SK-N-SH (cell line): ENCODE measurements at regions not wholly inside any gene's neighbourhood (a gene's known extent, or its start where the extent isn't known, plus 50 kb on each side); places are given as distances from the start of the nearest gene placed in this dataset.

Experiments
- CTCF ChIA-PET: fragments of 300-600, 350-600 bp; formaldehyde crosslinking; extraction: SDS; loops from one replicate; lab custom pipeline; 2021; lab: Yijun Ruan, JAX
- POLR2A ChIA-PET: fragments of 350-600 bp; sonication (Branson Sonifier 250); formaldehyde crosslinking; extraction: SDS; loops from one replicate; lab custom pipeline; 2020; ENCODE audit warnings: antibody characterized with exemption, inconsistent platforms; lab: Yijun Ruan, JAX
- DNase-seq: peaks from one replicate; pipeline ENCODE4 v3.0.0; 2012
- H2AFZ ChIP-seq: fragments of 200-600 bp; sonication (generic); 2 replicates; pipeline ENCODE4 v1.8.1; 2016; ENCODE audit warnings: antibody characterized with exemption, mild to moderate bottlenecking, low read depth
- H3F3A ChIP-seq: fragments of 200-600 bp; sonication (generic); replicated peaks from 2 replicates; pipeline ENCODE3; 2016; ENCODE audit warnings: antibody characterized with exemption, mild to moderate bottlenecking; ENCODE audit not compliant: insufficient read depth
- H3K27ac ChIP-seq, 2 experiments: fragments of 200-500 bp in 1 of 2; fragments of 200-600 bp in 1 of 2; sonication (Bioruptor generic) in 1 of 2; sonication (generic), shearing (Covaris generic) in 1 of 2; 2 replicates each; pipeline versions ENCODE4 v1.5.1 to v1.6.1; 2014 to 2016; ENCODE audit warnings: low read depth in 2 of 2, inconsistent platforms in 1 of 2, low read length in 1 of 2, mild to moderate bottlenecking in 1 of 2, mixed read lengths in 1 of 2
- H3K27me3 ChIP-seq: fragments of 200-600 bp; sonication (generic), shearing (Covaris generic); 2 replicates; pipeline ENCODE4 v1.6.1; 2016; ENCODE audit warnings: mixed run types; ENCODE audit not compliant: insufficient read depth
- H3K36me3 ChIP-seq, 2 experiments: fragments of 200-500 bp in 1 of 2; fragments of 200-600 bp in 1 of 2; sonication (Bioruptor generic) in 1 of 2; sonication (generic) in 1 of 2; replicated peaks in 1 of 2; 2 replicates each; pipeline versions ENCODE3 to v1.5.1; 2014 to 2016; ENCODE audit warnings: low read length in 1 of 2, mild to moderate bottlenecking in 1 of 2; ENCODE audit not compliant: insufficient read depth in 2 of 2, control insufficient read depth in 1 of 2
- H3K4me1 ChIP-seq, 2 experiments: fragments of 200-500 bp in 1 of 2; fragments of 200-600 bp in 1 of 2; sonication (Bioruptor generic) in 1 of 2; sonication (generic), shearing (Covaris generic) in 1 of 2; 2 replicates each; pipeline versions ENCODE4 v1.5.1 to v1.6.1; 2014 to 2016; ENCODE audit warnings: low read depth in 1 of 2, low read length in 1 of 2, mixed run types in 1 of 2; ENCODE audit not compliant: insufficient read depth in 2 of 2, control insufficient read depth in 1 of 2
- H3K4me2 ChIP-seq: fragments of 200-600 bp; sonication (generic), shearing (Covaris generic); 2 replicates; pipeline ENCODE4 v1.6.1; 2017; ENCODE audit warnings: mixed run types
- H3K4me3 ChIP-seq, 2 experiments: fragments of 200-500 bp in 1 of 2; fragments of 200-600 bp in 1 of 2; sonication (Bioruptor generic) in 1 of 2; sonication (generic), shearing (Covaris generic) in 1 of 2; 2 replicates each; pipeline versions ENCODE4 v1.5.1 to v1.8.1; 2014 to 2016; ENCODE audit warnings: low read depth in 2 of 2, inconsistent platforms in 1 of 2, low read length in 1 of 2, mild to moderate bottlenecking in 1 of 2, mixed read lengths in 1 of 2, moderate library complexity in 1 of 2
- H3K79me2 ChIP-seq: fragments of 200-600 bp; sonication (generic); 2 replicates; pipeline ENCODE4 v1.8.1; 2017; ENCODE audit warnings: mild to moderate bottlenecking; ENCODE audit not compliant: insufficient read depth
- H3K9ac ChIP-seq: fragments of 200-600 bp; sonication (generic); 2 replicates; pipeline ENCODE4 v1.6.1; 2017; ENCODE audit warnings: mixed run types
- H3K9me2 ChIP-seq: fragments of 200-600 bp; sonication (generic); 2 replicates; pipeline ENCODE4 v1.6.1; 2017; ENCODE audit warnings: mixed run types
- H3K9me3 ChIP-seq: fragments of 200-600 bp; sonication (generic); 2 replicates; pipeline ENCODE4 v1.6.1; 2017; ENCODE audit warnings: mixed run types, mild to moderate bottlenecking, moderate library complexity
- H4K20me1 ChIP-seq: fragments of 200-600 bp; sonication (generic); 2 replicates; pipeline ENCODE4 v1.6.1; 2017; ENCODE audit warnings: mild to moderate bottlenecking, mixed run types; ENCODE audit not compliant: insufficient read depth
- CHD2 ChIP-seq: fragments of 150-350 bp; IDR thresholded peaks from 2 replicates; pipeline ENCODE4 v1.6.1; 2018; ENCODE audit warnings: low read length; ENCODE audit not compliant: partially characterized antibody
- CTCF ChIP-seq: fragments of 200-600 bp; sonication (generic); IDR thresholded peaks from 2 replicates; pipeline ENCODE4 v1.6.1; 2017; ENCODE audit warnings: antibody characterized with exemption, mild to moderate bottlenecking, moderate library complexity
- FOSL2 ChIP-seq: IDR thresholded peaks from 2 replicates; pipeline ENCODE4 v1.4.0; 2012; ENCODE audit warnings: low read depth, mild to moderate bottlenecking, moderate library complexity, borderline replicate concordance
- GABPA ChIP-seq: IDR thresholded peaks from 2 replicates; pipeline ENCODE4 v1.4.0; 2012; ENCODE audit warnings: low read depth, mild to moderate bottlenecking
- NFIC ChIP-seq: IDR thresholded peaks from 2 replicates; pipeline ENCODE4 v1.4.0; 2012; ENCODE audit warnings: borderline replicate concordance
- PBX3 ChIP-seq: IDR thresholded peaks from 2 replicates; pipeline ENCODE4; 2012
- POLR2AphosphoS5 ChIP-seq: IDR thresholded peaks from 2 replicates; pipeline ENCODE4 v1.6.1; 2012; ENCODE audit warnings: low read depth, low read length
- RAD21 ChIP-seq: IDR thresholded peaks from 2 replicates; pipeline ENCODE4 v1.6.1; 2012; ENCODE audit warnings: mild to moderate bottlenecking, low read length
- RFX5 ChIP-seq: IDR thresholded peaks from 2 replicates; pipeline ENCODE4 v1.6.1; 2012; ENCODE audit warnings: mild to moderate bottlenecking, improper control_type of control experiment, low read length
- RXRA ChIP-seq: IDR thresholded peaks from 2 replicates; pipeline ENCODE4 v1.4.0; 2012; ENCODE audit warnings: low read depth, mild to moderate bottlenecking, borderline replicate concordance
- TAF1 ChIP-seq: IDR thresholded peaks from 2 replicates; pipeline ENCODE4 v1.6.1; 2012; ENCODE audit warnings: low read depth, mild to moderate bottlenecking, low read length, moderate library complexity, borderline replicate concordance
- TEAD4 ChIP-seq: IDR thresholded peaks from 2 replicates; pipeline ENCODE4 v1.4.0; 2012; ENCODE audit warnings: mild to moderate bottlenecking, borderline replicate concordance; ENCODE audit not compliant: insufficient read depth
- USF1 ChIP-seq: IDR thresholded peaks from 2 replicates; pipeline ENCODE4 v1.4.0; 2012; ENCODE audit warnings: low read depth, borderline replicate concordance
- USF2 ChIP-seq: fragments of 150-350 bp; IDR thresholded peaks from 2 replicates; pipeline ENCODE4 v1.6.1; 2017; ENCODE audit warnings: antibody characterized with exemption, low read length, low read depth, borderline replicate concordance
- YY1 ChIP-seq: IDR thresholded peaks from 2 replicates; pipeline ENCODE4 v1.4.0; 2012; ENCODE audit warnings: low read depth, mild to moderate bottlenecking
- ZBTB33 ChIP-seq: IDR thresholded peaks from 2 replicates; pipeline ENCODE4 v1.4.0; 2012; ENCODE audit warnings: low read depth, borderline replicate concordance
- WGBS: methylation state at CpG from one replicate; pipeline ENCODE4 v1.1.6; 2017; ENCODE audit warnings: low lambda C conversion rate; 5-methylcytosine and 5-hydroxymethylcytosine counted together

GRCh38 chr19:28326746-28327145, 886.2 kb downstream of the UQCRFS1 start:
- no peak for TF ChIP-seq POLR2AphosphoS5
- TF ChIP-seq PBX3: no peak
- no peak for TF ChIP-seq YY1
- no peak for TF ChIP-seq USF1
- no peak for TF ChIP-seq USF2
- no peak for TF ChIP-seq NFIC
- no peak for TF ChIP-seq GABPA
- no peak for TF ChIP-seq CHD2
- TF ChIP-seq RAD21: no peak
- TF ChIP-seq RXRA: no peak
- no peak for TF ChIP-seq TAF1
- WGBS: 25% methylated on average over 4 of the region's 4 CpGs
- H3K4me2 ChIP-seq: no peak overlapping the region
- H3K79me2 ChIP-seq: no peaks in the 10 kb centered on the region
- no peak overlapping the region for H2AFZ ChIP-seq
- H3K4me1 ChIP-seq: no peaks in the 10 kb centered on the region
- POLR2A ChIA-PET: no interaction called here
- no peaks in the 10 kb centered on the region for H3F3A ChIP-seq
- no peaks in the 10 kb centered on the region for H3K9me3 ChIP-seq
- no peaks in the 10 kb centered on the region for H3K9me2 ChIP-seq
- H3K36me3 ChIP-seq: no peaks in the 10 kb centered on the region
- H3K4me3 ChIP-seq: no peak overlapping the region
- CTCF ChIA-PET: interaction anchor here (0.7 to 2.7 kb wide), 4 partner anchors 8 to 360 kb away, joined by 3 to 12 read pairs (median 6); no protein-coding TSS in a partner anchor
- H3K27ac ChIP-seq: no peak overlapping the region
- peaks cover 4% of the 10 kb centered on the region for H3K27me3 ChIP-seq
- DNase-seq: no peak
- no peaks in the 10 kb centered on the region for H4K20me1 ChIP-seq
- no peak overlapping the region for H3K9ac ChIP-seq

GRCh38 chr19:28324275-28325060, 888.5 kb downstream of the UQCRFS1 start:
- TF ChIP-seq FOSL2 (no peak), ZBTB33 (no peak), RFX5 (no peak), CTCF (peak; percentile 14; the same call in 1 of the 2 replicates), TEAD4 (no peak)
- Histone ChIP-seq H3K36me3 (no peaks in the 10 kb centered on the region), H3K4me2 (no peak overlapping the region), H3K4me1 (no peaks in the 10 kb centered on the region), H3K27me3 (peaks cover 7% of the 10 kb centered on the region), H2AFZ (no peak overlapping the region), H3K9me2 (no peaks in the 10 kb centered on the region), H4K20me1 (no peaks in the 10 kb centered on the region), H3K27ac (no peak overlapping the region), H3K9ac (no peak overlapping the region), H3K79me2 (no peaks in the 10 kb centered on the region), H3F3A (no peaks in the 10 kb centered on the region), H3K9me3 (no peaks in the 10 kb centered on the region), H3K4me3 (no peak overlapping the region)
- POLR2A ChIA-PET: no interaction called here
- DNase-seq: no peak
- WGBS: 0% methylated on average over 5 of the region's 5 CpGs
- CTCF ChIA-PET: interaction anchor here (0.7 to 1.7 kb wide), 4 partner anchors 90 to 370 kb away, joined by 3 to 7 read pairs (median 4); no protein-coding TSS in a partner anchor
